CD4-positive, alpha-beta T cell treated with Interleukin-10 for 1 hour (primary cell): ENCODE measurements at regions not wholly inside any gene's neighbourhood (a gene's known extent, or its start where the extent isn't known, plus 50 kb on each side); places are given as distances from the start of the nearest gene placed in this dataset.
"Not testable (repeated sequence)": the region's sequence is repeated elsewhere in the genome, so short reads cannot be mapped to it uniquely, and the experiment has no call there.

Experiments
- DNase-seq: peaks from one replicate; pipeline ENCODE4 v3.0.0-alpha.2; 2020

- no peak for DNase-seq
Measured at GRCh38 chr4:63221477-63221876, 1187.8 kb downstream of the TECRL start.

GRCh38 chr4:63218856-63219255 is 1190.4 kb downstream of the TECRL start:
- DNase-seq: no peak

- no peak for DNase-seq
Measured at GRCh38 chr4:63214076-63214475, 1195.2 kb downstream of the TECRL start.

GRCh38 chr4:63211776-63212479 is 1197.3 kb downstream of the TECRL start:
- no peak for DNase-seq

- DNase-seq: no peak
Measured at GRCh38 chr4:63211375-63211774, 1197.9 kb downstream of the TECRL start.

- DNase-seq: not testable (repeated sequence)
Measured at GRCh38 chr4:63193029-63193428, 1216.2 kb downstream of the TECRL start.

GRCh38 chr4:63171341-63171740 is 1237.9 kb downstream of the TECRL start:
- DNase-seq: no peak

- DNase-seq: no peak
Measured at GRCh38 chr4:63170923-63171322, 1238.3 kb downstream of the TECRL start.

GRCh38 chr4:63169836-63170235 is 1239.4 kb downstream of the TECRL start:
- DNase-seq: no peak

- DNase-seq: no peak
Measured at GRCh38 chr4:63155561-63155960, 1253.7 kb downstream of the TECRL start.

GRCh38 chr4:63123441-63123840 is 1285.8 kb downstream of the TECRL start:
- DNase-seq: no peak

- no peak for DNase-seq
Measured at GRCh38 chr4:63122955-63123354, 1286.3 kb downstream of the TECRL start.

GRCh38 chr4:63106600-63106999 is 1302.7 kb downstream of the TECRL start:
- no peak for DNase-seq

GRCh38 chr4:63105839-63106238 is 1303.4 kb downstream of the TECRL start:
- DNase-seq: no peak

GRCh38 chr4:63090641-63091040 is 1318.6 kb downstream of the TECRL start:
- no peak for DNase-seq

- no peak for DNase-seq
Measured at GRCh38 chr4:63085091-63085490, 1324.2 kb downstream of the TECRL start.

GRCh38 chr4:63080934-63081333 is 1328.3 kb downstream of the TECRL start:
- DNase-seq: no peak

GRCh38 chr4:63063760-63064159 is 1345.5 kb downstream of the TECRL start:
- DNase-seq: no peak

GRCh38 chr4:63062891-63063290 is 1346.4 kb downstream of the TECRL start:
- not testable (repeated sequence) for DNase-seq

- no peak for DNase-seq
Measured at GRCh38 chr4:63049726-63050125, 1359.5 kb downstream of the TECRL start.

- DNase-seq: no peak
Measured at GRCh38 chr4:63049278-63049677, 1360.0 kb downstream of the TECRL start.

- no peak for DNase-seq
Measured at GRCh38 chr4:63036159-63036866, 1372.9 kb downstream of the TECRL start.

- no peak for DNase-seq
Measured at GRCh38 chr4:63029380-63029779, 1379.9 kb downstream of the TECRL start.

- no peak for DNase-seq
Measured at GRCh38 chr4:63020661-63021060, 1388.6 kb downstream of the TECRL start.

- no peak for DNase-seq
Measured at GRCh38 chr4:63017300-63017699, 1392.0 kb downstream of the TECRL start.
